ENCODE measurements at regions not wholly inside any gene's neighbourhood (a gene's known extent, or its start where the extent isn't known, plus 50 kb on each side); places are given as distances from the start of the nearest gene placed in this dataset.

GRCh38 chr9:79170643-79171042 lies 401.1 kb upstream of the TLE4 start:
- no peak for DNase-seq
- intact Hi-C loops (cut with DNase I; ENCODE audit: low total_unique reads): no loop called here
- no peaks in the 10 kb centered on the region for H3K9me3 ChIP-seq
- H3K4me1 ChIP-seq: no peaks in the 10 kb centered on the region
- H3K27ac ChIP-seq: no peak overlapping the region
- no peaks in the 10 kb centered on the region for H3K36me3 ChIP-seq
- no peak overlapping the region for H3K4me3 ChIP-seq
- TF ChIP-seq CTCF (IDR thresholded peaks at IDR 0.05): no peak
- H3K27me3 ChIP-seq: no peaks in the 10 kb centered on the region

DNA sequence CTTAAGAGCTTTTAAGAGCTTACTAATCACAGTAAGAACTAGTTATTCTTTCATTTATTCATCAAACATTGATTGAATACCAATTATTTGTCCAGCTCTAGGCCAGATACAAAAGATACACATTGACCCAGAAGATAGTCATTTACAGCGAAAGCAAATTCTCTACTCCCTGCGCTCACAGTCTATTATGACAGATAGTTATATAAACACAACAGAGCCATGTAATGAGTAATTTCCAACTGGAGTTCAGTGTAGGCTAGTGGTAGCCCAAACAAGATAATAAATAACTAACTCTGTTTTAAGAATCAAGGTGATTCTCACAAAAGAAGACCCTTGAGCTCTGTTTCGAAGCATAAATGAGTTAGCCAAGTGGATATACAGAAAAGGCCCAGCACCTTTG lies 397.8 kb upstream of the TLE4 start:
- H3K4me1 ChIP-seq: no peaks in the 10 kb centered on the region
- TF ChIP-seq CTCF (IDR thresholded peaks at IDR 0.05): no peak
- no peak for DNase-seq
- no peak overlapping the region for H3K4me3 ChIP-seq
- H3K27me3 ChIP-seq: no peaks in the 10 kb centered on the region
- H3K9me3 ChIP-seq: no peaks in the 10 kb centered on the region
- H3K36me3 ChIP-seq: no peaks in the 10 kb centered on the region
- intact Hi-C loops (cut with DNase I; ENCODE audit: low total_unique reads): no loop called here
- H3K27ac ChIP-seq: no peak overlapping the region

DNA sequence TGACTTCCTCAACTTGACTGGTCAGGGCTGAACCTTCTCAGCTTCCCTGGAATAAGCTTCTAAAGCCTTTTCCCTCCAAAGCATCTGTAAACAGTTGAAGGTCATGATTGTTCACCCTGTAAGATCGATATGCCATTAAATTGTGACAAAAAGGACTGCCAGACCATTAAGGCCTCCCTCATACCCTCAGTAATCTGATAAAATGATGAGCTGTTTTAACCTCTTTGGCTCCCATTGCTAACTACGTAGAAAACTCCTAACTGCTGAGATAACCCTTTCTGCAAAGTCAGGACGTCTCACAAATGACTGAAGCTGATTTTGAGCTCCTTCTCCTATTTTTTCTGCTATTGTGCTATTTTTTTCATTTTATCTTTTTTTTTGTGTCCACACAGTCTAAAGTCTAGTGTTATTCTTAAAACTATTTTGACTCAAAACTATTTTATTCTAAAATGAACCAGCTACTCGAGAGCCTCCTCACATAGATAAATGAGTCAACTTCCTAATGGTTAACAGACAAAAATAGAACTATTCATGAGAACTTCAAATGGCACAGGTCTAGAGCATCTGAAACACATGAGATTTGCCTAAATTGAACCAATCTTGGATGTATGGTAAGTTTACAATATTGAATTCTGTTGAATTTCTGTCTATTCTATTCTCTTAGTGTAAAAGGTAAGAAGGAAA lies 395.6 kb upstream of the TLE4 start:
- Histone ChIP-seq H3K27ac (no peak overlapping the region), H3K9me3 (no peaks in the 10 kb centered on the region), H3K36me3 (no peaks in the 10 kb centered on the region), H3K27me3 (no peaks in the 10 kb centered on the region), H3K4me1 (no peaks in the 10 kb centered on the region), H3K4me3 (no peak overlapping the region)
- intact Hi-C loops (cut with DNase I; ENCODE audit: low total_unique reads): no loop called here
- DNase-seq: no peak
- TF ChIP-seq CTCF (IDR thresholded peaks at IDR 0.05): no peak

DNA sequence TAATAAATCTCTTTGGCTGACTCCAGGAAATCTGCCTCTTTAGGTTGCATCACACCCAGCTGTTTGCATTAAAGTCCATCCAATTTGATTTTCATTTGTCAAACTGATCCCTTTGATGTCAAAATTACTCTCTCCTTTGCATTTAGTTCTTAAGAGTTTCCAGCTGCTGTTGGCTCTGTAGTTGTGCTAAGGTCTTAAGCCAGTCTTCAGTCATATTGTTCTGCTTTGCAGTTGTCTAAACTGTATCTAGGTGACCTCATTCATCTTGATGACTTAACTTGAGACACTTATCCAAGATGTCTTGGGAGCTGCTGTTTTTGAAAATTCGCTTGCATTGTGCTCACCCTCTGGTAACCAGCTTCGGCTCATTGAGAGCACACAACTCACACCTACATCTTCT lies 386.9 kb upstream of the TLE4 start:
- DNase-seq: no peak
- intact Hi-C loops (cut with DNase I; ENCODE audit: low total_unique reads): no loop called here
- no peak for TF ChIP-seq CTCF (IDR thresholded peaks at IDR 0.05)
- no peaks in the 10 kb centered on the region for H3K4me1 ChIP-seq
- H3K27me3 ChIP-seq: no peaks in the 10 kb centered on the region
- no peaks in the 10 kb centered on the region for H3K36me3 ChIP-seq
- H3K9me3 ChIP-seq: no peaks in the 10 kb centered on the region
- H3K27ac ChIP-seq: no peak overlapping the region
- no peak overlapping the region for H3K4me3 ChIP-seq

- no peaks in the 10 kb centered on the region for H3K4me1 ChIP-seq
- no peaks in the 10 kb centered on the region for H3K27me3 ChIP-seq
- H3K4me3 ChIP-seq: no peak overlapping the region
- intact Hi-C loops (cut with DNase I; ENCODE audit: low total_unique reads): no loop called here
- DNase-seq: no peak
- H3K27ac ChIP-seq: no peak overlapping the region
- H3K9me3 ChIP-seq: no peaks in the 10 kb centered on the region
- TF ChIP-seq CTCF (IDR thresholded peaks at IDR 0.05): no peak
- H3K36me3 ChIP-seq: no peaks in the 10 kb centered on the region
These were observed 385.9 kb upstream of the TLE4 start for GRCh38 chr9:79185866-79186265.

- Histone ChIP-seq H3K9me3 (no peaks in the 10 kb centered on the region), H3K27ac (no peak overlapping the region), H3K4me1 (no peaks in the 10 kb centered on the region), H3K36me3 (no peaks in the 10 kb centered on the region), H3K4me3 (no peak overlapping the region), H3K27me3 (no peaks in the 10 kb centered on the region)
- DNase-seq: no peak
- no peak for TF ChIP-seq CTCF (IDR thresholded peaks at IDR 0.05)
- intact Hi-C loops (cut with DNase I; ENCODE audit: low total_unique reads): no loop called here
These were observed 382.2 kb upstream of the TLE4 start for GRCh38 chr9:79189511-79189924.
